LoVo (cell line): ENCODE measurements at regions not wholly inside any gene's neighbourhood (a gene's known extent, or its start where the extent isn't known, plus 50 kb on each side); places are given as distances from the start of the nearest gene placed in this dataset.

Source experiments
- DNase-seq: peaks from one replicate; pipeline ENCODE4 v3.0.0-alpha.2; 2016; ENCODE audit warnings: low spot score

- no peak for DNase-seq
Observed at GRCh38 chr10:108852211-108852610, 1071.1 kb downstream of the XPNPEP1 start.

GRCh38 chr10:108850138-108850854 lies 1073.0 kb downstream of the XPNPEP1 start:
- no peak for DNase-seq

- DNase-seq, result no peak
Observed at GRCh38 chr10:108849688-108850087, 1073.6 kb downstream of the XPNPEP1 start.

GRCh38 chr10:108849186-108849585 lies 1074.1 kb downstream of the XPNPEP1 start:
- DNase-seq, result no peak

DNA sequence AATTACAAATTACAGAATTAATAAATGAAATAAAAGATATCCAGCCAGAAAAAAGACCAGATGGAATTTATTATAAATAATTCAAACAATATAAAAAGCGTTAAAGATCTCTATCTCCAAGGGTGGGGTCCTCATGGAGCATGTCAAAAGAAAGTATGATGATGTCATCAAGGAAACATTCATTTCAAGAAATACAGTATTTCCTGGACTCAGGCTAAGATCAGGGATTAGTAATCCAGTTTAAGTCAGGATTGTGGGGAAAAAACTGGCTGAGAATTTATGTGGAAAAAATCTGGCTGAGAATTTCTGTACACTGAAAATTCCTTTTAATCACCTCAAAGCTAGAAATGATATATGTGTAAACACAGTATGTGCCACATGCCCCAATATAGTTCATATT lies 1075.3 kb downstream of the XPNPEP1 start:
- no peak for DNase-seq

DNA sequence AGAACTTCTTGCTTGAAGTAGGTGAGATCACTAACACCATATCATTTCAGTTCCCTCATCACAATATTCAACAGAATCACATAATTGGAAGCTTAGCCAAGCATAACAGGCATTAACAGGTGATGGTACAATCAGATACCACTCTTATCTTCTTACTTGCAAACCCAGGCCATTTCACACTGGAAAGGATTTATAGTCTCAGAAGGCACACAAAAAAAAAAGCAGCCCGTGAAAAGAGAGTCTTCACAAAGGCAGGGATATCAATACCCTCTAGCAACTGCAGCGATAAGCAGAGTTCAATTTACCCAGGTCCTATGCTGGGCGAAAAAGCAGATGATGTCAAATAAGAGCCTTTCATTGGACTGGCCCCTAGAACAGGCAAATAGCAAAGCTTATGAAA lies 1082.4 kb downstream of the XPNPEP1 start:
- DNase-seq, result no peak

DNA sequence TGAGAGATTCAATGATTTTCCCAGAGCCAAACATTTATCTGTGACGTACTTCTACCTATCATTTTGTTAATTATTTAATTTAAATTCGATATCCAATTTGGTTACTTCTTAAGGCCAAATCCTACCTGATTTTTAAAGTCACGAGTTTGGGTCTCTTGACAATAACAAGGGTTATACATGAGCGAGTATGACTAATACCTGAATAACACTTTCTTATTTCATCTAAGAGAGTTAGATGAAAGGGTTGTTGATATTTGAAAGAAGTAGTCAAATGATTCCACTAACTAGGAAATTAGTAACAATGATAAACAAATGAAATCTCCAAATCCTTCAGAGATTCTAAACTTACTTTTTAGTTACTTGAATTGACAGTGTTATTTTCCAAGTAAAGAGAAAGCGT lies 1086.9 kb downstream of the XPNPEP1 start:
- DNase-seq, result no peak

DNA sequence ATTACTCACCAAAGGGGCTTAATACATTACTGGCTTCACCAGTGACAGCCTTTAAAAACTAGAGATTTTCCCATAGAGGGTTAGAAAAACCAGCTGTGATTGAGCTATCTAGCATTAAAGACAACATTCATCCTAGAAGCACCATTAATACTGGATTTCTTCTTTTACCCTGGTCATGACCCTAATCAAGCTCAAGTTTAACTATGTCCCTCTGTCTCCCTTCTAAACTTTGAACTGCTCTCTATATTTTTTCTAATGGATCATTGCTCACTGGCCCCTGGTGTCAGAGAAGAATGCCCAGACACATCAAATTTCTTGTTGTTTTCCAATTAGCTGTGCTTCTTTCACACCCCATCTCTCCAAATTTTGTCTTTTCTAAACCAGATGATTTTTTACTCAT lies 1101.3 kb downstream of the XPNPEP1 start:
- no peak for DNase-seq

DNA sequence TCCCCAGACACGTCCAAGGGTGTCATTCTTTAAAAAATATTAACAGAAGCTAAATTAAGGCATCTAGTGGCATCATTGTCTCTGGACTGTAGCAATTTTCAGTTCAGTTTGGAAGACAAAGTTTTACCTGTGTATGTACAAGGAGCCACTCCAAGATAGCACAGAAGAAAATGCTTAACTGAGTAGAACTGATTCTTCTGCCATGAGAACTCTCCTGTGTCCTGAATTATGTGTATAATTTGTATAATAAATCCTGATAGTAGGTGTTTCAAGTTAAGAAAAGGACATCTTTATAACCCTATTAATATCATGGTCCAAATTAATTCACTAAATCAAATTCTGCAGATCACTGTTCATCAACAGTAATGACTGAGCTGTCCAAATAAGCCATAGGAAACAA lies 1104.0 kb downstream of the XPNPEP1 start:
- no peak for DNase-seq

DNA sequence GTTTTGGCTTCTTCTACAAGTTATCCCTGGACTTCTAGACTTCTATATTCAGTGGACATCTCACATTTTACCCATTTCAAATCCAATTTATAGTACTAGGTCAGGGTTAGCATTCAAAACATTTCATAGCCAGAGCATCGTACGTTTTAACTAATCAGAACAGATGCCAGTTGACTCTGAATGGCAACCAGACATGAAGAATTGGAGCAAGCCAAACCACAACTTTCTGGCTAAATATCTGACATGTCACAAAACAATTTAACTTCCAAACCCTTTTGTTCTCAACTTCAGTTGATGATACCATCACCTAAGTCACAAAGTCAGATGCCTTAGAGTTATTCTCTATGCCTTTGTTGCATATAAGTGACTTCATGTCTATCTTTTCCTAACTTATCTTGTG lies 1105.7 kb downstream of the XPNPEP1 start:
- DNase-seq, result no peak

DNA sequence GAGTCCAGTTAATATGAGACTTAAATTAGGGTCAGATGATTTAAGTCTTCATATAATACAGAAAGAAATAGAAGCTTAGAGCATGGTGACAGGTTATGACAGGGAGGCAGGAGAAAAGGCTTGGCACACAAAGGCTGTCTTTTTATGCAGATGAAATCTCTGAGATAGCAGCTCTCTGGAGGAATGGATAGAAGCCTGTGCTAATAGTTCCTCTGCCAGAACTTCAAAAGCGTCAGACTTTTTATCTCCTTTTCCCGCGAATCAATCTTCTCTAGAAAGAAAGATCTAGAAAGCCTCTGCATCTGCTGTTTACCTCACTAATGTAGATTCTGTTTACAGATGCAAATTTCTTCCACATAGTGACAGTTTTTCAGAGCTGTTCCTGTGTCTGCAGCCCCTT lies 1106.2 kb downstream of the XPNPEP1 start:
- no peak for DNase-seq

DNA sequence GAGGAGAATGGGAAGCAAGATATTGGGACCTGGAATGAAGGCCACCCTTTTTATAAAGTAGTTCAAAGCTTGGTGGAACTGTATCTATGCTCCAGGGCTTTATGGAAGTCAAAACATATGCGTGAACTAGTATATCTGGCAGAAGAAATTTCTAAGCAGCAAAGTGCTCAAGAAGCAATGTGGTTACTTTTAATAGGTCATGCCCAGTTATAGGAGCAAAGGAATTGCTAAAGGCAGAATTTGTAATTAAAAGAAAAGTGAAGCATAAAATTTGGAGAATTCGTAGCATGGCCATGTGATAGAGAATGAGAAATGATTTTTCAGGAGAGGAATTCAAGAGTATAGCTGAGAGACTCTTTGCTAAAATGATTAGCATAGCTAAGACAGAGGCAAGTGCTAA lies 1110.4 kb downstream of the XPNPEP1 start:
- DNase-seq, result no peak

- DNase-seq, result no peak
Observed at GRCh38 chr10:108812296-108812695, 1111.0 kb downstream of the XPNPEP1 start.

GRCh38 chr10:108808228-108808627 lies 1115.1 kb downstream of the XPNPEP1 start:
- DNase-seq, result no peak

- no peak for DNase-seq
Observed at GRCh38 chr10:108801775-108802517, 1121.4 kb downstream of the XPNPEP1 start.

DNA sequence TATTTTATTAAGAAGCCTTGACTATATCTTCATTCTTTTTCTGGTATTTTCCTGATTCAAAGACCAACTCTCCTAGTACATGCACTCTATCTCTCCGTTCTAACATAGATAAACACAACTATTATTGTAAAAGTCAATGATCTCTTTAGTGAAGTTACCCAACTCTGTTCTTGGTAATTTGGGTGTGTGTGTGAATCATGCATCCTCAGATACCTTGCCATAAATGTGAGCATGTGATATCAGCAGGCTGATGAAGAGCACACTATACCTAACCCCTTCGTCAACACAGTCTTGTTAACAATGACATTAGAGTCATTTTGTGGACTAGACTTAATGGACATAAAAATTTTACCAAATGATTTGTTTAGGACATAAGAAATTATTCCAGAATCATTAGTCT lies 1122.1 kb downstream of the XPNPEP1 start:
- no peak for DNase-seq

- no peak for DNase-seq
Observed at GRCh38 chr10:108797573-108797972, 1125.7 kb downstream of the XPNPEP1 start.

DNA sequence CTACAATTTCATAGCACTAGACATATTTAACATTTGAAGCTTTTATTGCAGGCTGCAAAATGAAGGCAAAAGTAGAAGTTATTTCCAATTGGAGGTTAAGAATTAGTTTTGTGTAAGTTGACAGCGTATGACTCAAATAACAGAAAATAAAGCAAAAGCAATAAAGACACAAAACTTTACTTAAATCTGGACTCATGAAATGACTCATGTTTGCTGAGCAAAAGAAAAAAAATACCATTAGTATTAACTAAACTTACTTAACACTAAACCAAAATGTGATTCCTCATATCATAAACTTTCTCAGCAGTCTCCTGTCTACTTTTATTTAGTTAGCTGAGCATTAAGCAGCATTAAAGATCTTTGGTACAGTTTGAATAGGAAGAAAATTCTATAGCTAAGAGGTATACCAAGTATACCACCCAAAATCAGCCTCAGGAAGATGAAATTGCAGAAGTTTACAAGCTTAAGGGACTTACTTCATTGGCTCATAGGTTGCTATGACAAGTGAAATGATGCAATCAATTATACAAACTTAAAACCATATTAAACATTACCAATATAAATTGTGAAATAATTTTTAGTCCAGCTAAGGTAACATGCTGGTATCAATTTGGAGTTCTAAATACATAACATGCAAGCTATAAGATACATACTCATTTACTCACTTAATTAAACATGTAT lies 1131.4 kb downstream of the XPNPEP1 start:
- no peak for DNase-seq

GRCh38 chr10:108791030-108791429 lies 1132.3 kb downstream of the XPNPEP1 start:
- DNase-seq, result no peak

GRCh38 chr10:108789919-108790318 lies 1133.4 kb downstream of the XPNPEP1 start:
- DNase-seq, result no peak

DNA sequence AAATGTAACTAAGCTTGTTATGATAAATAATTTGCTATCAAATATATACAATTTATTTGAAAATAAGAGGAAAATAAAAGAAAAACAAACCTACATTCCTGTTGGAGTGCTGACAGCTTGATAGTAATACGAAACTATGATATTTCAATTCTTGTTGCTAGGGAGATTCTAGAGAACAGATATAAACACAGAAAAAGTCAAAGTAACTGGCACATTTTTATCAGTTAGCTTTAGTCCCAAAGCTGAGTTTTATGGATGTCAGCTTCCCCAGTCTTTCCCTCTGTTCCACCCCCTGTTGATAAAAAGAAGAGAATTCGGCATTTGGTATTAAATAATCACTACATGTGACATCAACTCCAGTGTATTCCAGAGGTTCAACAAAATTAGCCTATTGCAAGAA lies 1134.0 kb downstream of the XPNPEP1 start:
- no peak for DNase-seq

GRCh38 chr10:108788891-108789290 lies 1134.4 kb downstream of the XPNPEP1 start:
- no peak for DNase-seq

DNA sequence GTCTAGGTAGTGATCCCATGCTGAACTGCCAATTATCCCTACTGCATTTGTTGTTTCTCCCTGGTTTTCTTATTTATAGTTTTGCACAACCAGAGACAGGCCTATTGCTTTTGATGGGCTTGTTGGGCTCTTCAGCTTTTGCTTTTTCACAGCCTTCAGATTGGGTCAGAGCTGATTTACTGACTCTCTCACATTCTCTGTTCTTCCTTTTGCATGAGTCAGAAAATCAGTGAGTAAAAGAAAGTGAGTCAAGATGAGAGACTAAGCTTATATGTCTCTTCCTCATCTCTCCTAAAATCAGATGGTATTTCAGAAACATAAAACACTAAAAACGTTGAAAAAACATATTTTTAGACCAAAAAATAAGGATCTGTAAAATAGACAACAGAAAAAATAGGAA lies 1135.4 kb downstream of the XPNPEP1 start:
- no peak for DNase-seq
